WERI-Rb-1 (cell line): ENCODE measurements at regions not wholly inside any gene's neighbourhood (a gene's known extent, or its start where the extent isn't known, plus 50 kb on each side); places are given as distances from the start of the nearest gene placed in this dataset.

Source experiments
- DNase-seq: peaks from one replicate; pipeline ENCODE4 v3.0.0-alpha.2; 2020
- H3K27ac ChIP-seq: fragments of 250-450 bp; sonication (Bioruptor Pico); 2 replicates; pipeline ENCODE4 v1.5.1; 2020; ENCODE audit warnings: mild to moderate bottlenecking, moderate library complexity
- H3K27me3 ChIP-seq: fragments of 250-450 bp; sonication (Bioruptor Pico); 2 replicates; pipeline ENCODE4 v1.5.1; 2021; ENCODE audit warnings: mild to moderate bottlenecking, low read depth, moderate library complexity; ENCODE audit not compliant: insufficient read depth, severe bottlenecking
- H3K36me3 ChIP-seq: fragments of 250-450 bp; sonication (Bioruptor Pico); 2 replicates; pipeline ENCODE4 v1.5.1; 2020; ENCODE audit warnings: mild to moderate bottlenecking, moderate library complexity
- H3K4me3 ChIP-seq: 2 replicates; pipeline ENCODE4 v1.5.1; 2011; ENCODE audit warnings: low read depth, mild to moderate bottlenecking, control low read depth, low read length
- H3K9me3 ChIP-seq: fragments of 250-450 bp; sonication (Bioruptor Pico); 2 replicates; pipeline ENCODE4 v1.5.1; 2021; ENCODE audit warnings: mild to moderate bottlenecking, moderate library complexity; ENCODE audit not compliant: severe bottlenecking
- CTCF ChIP-seq: IDR thresholded peaks from 2 replicates; pipeline ENCODE4 v1.5.1; 2011; ENCODE audit warnings: low read depth, mild to moderate bottlenecking, control low read depth, inconsistent platforms, low read length

DNA sequence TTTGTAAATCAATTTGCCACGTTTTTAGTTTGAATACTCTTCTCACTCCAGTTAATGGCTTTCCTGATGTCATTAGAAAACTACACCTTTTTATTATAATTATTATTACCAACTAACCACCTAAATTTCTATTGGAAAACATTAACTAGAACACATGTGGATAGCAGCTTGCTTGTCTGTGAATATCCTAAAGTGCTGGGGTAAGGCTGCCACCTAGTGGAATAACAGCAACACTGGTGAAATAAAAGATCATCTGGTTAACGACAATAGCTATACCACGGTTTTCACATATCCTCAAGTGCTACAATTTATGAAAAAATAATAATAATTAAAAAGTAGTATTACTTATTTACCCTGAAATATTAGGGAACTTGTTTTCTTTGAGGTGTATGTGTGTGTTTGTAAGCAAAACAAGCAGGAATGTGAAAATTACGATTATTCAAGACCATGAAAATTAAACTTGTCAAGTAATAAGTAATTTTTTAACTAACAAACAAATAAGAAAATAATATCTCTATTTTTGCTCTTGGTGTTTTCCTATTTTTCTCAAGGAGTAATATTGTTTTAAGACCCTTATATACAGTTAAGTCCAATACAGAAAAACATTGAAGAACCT lies 130.1 kb upstream of the TECRL start:
- peak; percentile 52 for TF ChIP-seq CTCF
- peak; percentile 67 for DNase-seq
- Histone ChIP-seq H3K9me3 (no peaks in the 10 kb centered on the region), H3K27ac (no peak overlapping the region), H3K4me3 (no peak overlapping the region), H3K27me3 (no peaks in the 10 kb centered on the region), H3K36me3 (no peaks in the 10 kb centered on the region)

DNA sequence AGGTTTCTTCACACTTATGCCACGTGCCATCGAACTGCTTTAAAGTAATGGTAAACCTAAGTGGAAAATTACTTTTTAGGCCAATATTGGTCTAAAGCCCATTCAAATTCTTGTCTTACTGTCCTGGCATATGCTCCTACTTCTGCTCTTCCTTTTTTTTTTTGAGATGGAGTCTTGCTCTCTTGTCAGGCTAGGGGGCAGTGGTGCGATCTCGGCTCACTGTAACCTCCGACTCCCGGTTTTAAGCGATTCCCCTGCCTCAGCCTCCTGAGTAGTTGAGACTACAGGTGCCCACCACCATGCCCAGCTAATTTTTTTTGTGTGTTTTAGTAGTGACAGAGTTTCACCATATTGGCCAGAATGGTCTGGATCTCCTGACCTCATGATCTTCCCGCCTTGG lies 129.0 kb upstream of the TECRL start:
- Histone ChIP-seq H3K27ac (no peak overlapping the region), H3K27me3 (no peaks in the 10 kb centered on the region), H3K9me3 (no peaks in the 10 kb centered on the region), H3K4me3 (0 out of 2 replicates have a peak overlapping the region, but pooled peaks have one; percentile 6), H3K36me3 (no peaks in the 10 kb centered on the region)
- TF ChIP-seq CTCF: peak; percentile 31; the same call in 1 of the 2 replicates
- DNase-seq: peak; percentile 20

DNA sequence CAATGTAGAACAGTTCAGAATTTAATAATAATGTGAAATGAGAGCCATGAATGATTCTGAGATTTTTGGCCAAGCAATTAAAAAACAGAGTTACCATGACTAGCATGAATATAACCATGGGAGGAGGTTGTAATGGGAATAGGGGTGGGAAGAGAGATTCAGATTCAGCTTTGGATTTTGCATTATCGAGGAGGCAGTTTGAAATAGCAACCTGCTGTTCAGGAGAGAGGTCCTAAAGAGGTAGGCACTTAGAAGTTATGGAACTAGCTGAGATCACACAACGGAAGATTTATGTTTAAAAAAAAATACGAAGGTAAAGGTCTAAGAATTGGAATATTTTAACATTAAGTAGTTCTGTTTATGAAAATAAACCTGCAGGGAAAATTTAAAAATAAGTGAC lies 124.4 kb upstream of the TECRL start:
- DNase-seq: no peak
- TF ChIP-seq CTCF: no peak
- no peaks in the 10 kb centered on the region for H3K9me3 ChIP-seq
- H3K36me3 ChIP-seq: no peaks in the 10 kb centered on the region
- no peaks in the 10 kb centered on the region for H3K27me3 ChIP-seq
- no peak overlapping the region for H3K27ac ChIP-seq
- no peak overlapping the region for H3K4me3 ChIP-seq

DNA sequence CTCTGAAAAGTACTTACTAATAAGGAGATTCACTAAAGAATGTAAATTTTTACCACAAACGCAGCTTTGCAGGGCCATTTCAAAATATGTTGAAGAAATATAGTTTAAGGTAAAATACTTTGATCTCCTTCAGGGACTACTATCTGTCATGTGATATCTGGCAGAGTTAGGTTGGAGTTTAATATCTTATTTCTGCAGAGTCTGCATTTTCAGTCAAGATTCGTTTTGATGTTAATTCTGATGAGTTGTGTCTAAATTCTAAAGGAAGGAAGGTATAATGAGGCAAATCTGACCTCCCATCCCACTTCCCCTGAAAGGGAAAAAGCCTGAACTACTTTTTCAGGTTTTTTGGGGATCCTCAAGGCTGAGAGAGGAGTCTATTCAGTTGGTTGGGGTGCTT lies 123.9 kb upstream of the TECRL start:
- H3K9me3 ChIP-seq: no peaks in the 10 kb centered on the region
- H3K4me3 ChIP-seq: no peak overlapping the region
- H3K27me3 ChIP-seq: no peaks in the 10 kb centered on the region
- DNase-seq: no peak
- H3K36me3 ChIP-seq: no peaks in the 10 kb centered on the region
- no peak for TF ChIP-seq CTCF
- no peak overlapping the region for H3K27ac ChIP-seq

- Histone ChIP-seq H3K36me3 (no peaks in the 10 kb centered on the region), H3K27me3 (no peaks in the 10 kb centered on the region), H3K27ac (no peak overlapping the region), H3K9me3 (no peaks in the 10 kb centered on the region), H3K4me3 (no peak overlapping the region)
- no peak for DNase-seq
- TF ChIP-seq CTCF: no peak
Observed at GRCh38 chr4:64520421-64520820, 111.2 kb upstream of the TECRL start.

DNA sequence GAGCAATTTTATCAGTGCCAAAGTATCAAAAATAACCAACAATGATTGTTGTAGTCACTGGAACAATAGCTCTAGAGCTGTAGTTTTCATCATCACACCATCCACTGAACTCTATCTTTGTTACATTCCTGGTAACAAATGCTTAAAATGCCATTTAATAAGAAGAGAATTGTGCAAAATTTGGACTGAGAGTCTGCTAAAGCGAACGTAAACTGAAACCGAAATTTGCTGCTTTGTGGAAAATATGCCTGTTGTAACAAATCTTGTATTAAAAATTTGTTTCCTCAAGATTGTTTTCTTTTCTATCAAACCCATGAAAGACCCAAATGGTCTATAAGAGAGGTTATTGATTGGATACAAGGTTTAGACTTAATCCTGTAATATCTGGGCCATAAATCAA lies 109.3 kb upstream of the TECRL start:
- no peaks in the 10 kb centered on the region for H3K27me3 ChIP-seq
- no peak overlapping the region for H3K4me3 ChIP-seq
- H3K9me3 ChIP-seq: no peaks in the 10 kb centered on the region
- no peaks in the 10 kb centered on the region for H3K36me3 ChIP-seq
- TF ChIP-seq CTCF: no peak
- no peak overlapping the region for H3K27ac ChIP-seq
- DNase-seq: no peak
